ENCODE measurements at regions not wholly inside any gene's neighbourhood (a gene's known extent, or its start where the extent isn't known, plus 50 kb on each side); places are given as distances from the start of the nearest gene placed in this dataset.

DNA sequence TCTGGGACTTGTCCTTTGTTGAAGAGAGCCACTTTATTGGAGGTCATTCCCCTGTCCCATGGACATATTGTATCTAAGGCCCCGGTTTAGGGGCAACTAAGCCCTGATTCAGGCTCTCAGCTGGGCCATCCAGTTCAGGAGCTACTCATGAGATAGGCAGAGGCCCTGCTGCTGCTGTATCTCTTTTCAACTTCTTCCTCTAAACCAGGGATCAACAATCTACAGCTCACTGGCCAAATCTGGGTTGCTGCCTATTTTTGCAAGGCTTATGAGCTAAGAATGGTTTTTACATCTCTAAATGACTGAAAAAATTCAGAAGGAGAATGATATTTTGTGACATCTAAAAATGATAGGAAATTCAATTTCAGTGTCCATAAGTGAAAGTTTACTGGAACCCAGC, 166.8 kb upstream of the GLI3 start:
- ChIA-PET POLR2A (no interaction called here), CTCF (ENCODE audit: low intra/inter-chr PET ratio) (no interaction called here)
- H2AFZ ChIP-seq (ENCODE audit: low read depth, low read length), result no peak overlapping the region
- peaks cover 0 to 4% of the 10 kb centered on the region in 2 experiments; a peak in 1 of 5 replicates for H3K27me3 ChIP-seq (ENCODE audit: control insufficient read depth in 2 of 2, insufficient read depth in 2 of 2, low read length in 2 of 2)
- in situ Hi-C loops (cut with MboI) (no loop called here), intact Hi-C loops (cut with micrococcal nuclease) (no loop called here)
- H3K79me2 ChIP-seq (ENCODE audit: control insufficient read depth, insufficient read depth, low read length), result no peaks in the 10 kb centered on the region
- TF ChIP-seq RFX5 (IDR thresholded peaks at IDR 0.05; ENCODE audit: low read depth, low read length), result no peak
- DNase-seq (ENCODE audit: extremely low read depth in 1 of 4, low spot score in 3 of 4) (no peak), FAIRE-seq (no peak), ATAC-seq (no peak)
- H3K36me3 ChIP-seq (ENCODE audit: control insufficient read depth, insufficient read depth, low read length), result no peaks in the 10 kb centered on the region
- H3K9ac ChIP-seq (ENCODE audit: insufficient read depth in 1 of 2, low read depth in 2 of 2, low read length in 2 of 2), result no peak overlapping the region
- H3K4me1 ChIP-seq (replicated peaks in 1 of 2; ENCODE audit: control insufficient read depth in 2 of 2, insufficient read depth in 2 of 2, low read length in 2 of 2), result no peaks in the 10 kb centered on the region
- H3K27ac ChIP-seq (ENCODE audit: extremely low read depth, low read depth, low read length), result no peak overlapping the region
- no peaks in the 10 kb centered on the region for H3K9me1 ChIP-seq (ENCODE audit: control insufficient read depth, insufficient read depth, low read length)
- H3K4me3 ChIP-seq, result no peak overlapping the region
- 0% methylated on average over 1 of the region's 1 CpG for WGBS (ENCODE audit: insufficient coverage, low coverage, missing lambda C conversion rate)
- no peaks in the 10 kb centered on the region for H3K9me3 ChIP-seq (replicated peaks; ENCODE audit: control insufficient read depth, insufficient read depth, low read depth, low read length)
- H3K4me2 ChIP-seq (ENCODE audit: insufficient read depth, low read length), result no peak overlapping the region
- BruUV-seq (replicated peaks), result no TSS peak
- H4K20me1 ChIP-seq (replicated peaks; ENCODE audit: control insufficient read depth, insufficient read depth, low read length), result no peaks in the 10 kb centered on the region

GRCh38 chr7:42400961-42401360, 164.0 kb upstream of the GLI3 start:
- FAIRE-seq, result no peak
- no peaks in the 10 kb centered on the region for H3K9me3 ChIP-seq (replicated peaks; ENCODE audit: control insufficient read depth, insufficient read depth, low read depth, low read length)
- H3K4me2 ChIP-seq (ENCODE audit: insufficient read depth, low read length), result no peak overlapping the region
- WGBS (ENCODE audit: insufficient coverage, low coverage, missing lambda C conversion rate), result 2% methylated on average over 7 of the region's 7 CpGs
- no peaks in the 10 kb centered on the region for H3K27me3 ChIP-seq (ENCODE audit: control insufficient read depth in 2 of 2, insufficient read depth in 2 of 2, low read length in 2 of 2)
- no peak overlapping the region for H2AFZ ChIP-seq (ENCODE audit: low read depth, low read length)
- no peaks in the 10 kb centered on the region for H4K20me1 ChIP-seq (replicated peaks; ENCODE audit: control insufficient read depth, insufficient read depth, low read length)
- POLR2A ChIA-PET, result no interaction called here
- intact Hi-C loops (cut with micrococcal nuclease), result no loop called here
- DNase-seq (ENCODE audit: extremely low read depth in 1 of 4, low spot score in 3 of 4), result no peak
- H3K36me3 ChIP-seq (ENCODE audit: control insufficient read depth, insufficient read depth, low read length), result no peaks in the 10 kb centered on the region
- CTCF ChIA-PET (ENCODE audit: low intra/inter-chr PET ratio), result no interaction called here
- H3K4me3 ChIP-seq, result no peak overlapping the region
- no TSS peak for BruUV-seq (replicated peaks)
- no peak overlapping the region for H3K9ac ChIP-seq (ENCODE audit: insufficient read depth in 1 of 2, low read depth in 2 of 2, low read length in 2 of 2)
- H3K4me1 ChIP-seq (replicated peaks in 1 of 2; ENCODE audit: control insufficient read depth in 2 of 2, insufficient read depth in 2 of 2, low read length in 2 of 2), result no peaks in the 10 kb centered on the region
- no peak for TF ChIP-seq TRIM24 (IDR thresholded peaks at IDR 0.05)
- no peaks in the 10 kb centered on the region for H3K9me1 ChIP-seq (ENCODE audit: control insufficient read depth, insufficient read depth, low read length)
- H3K27ac ChIP-seq (ENCODE audit: extremely low read depth, low read depth, low read length), result no peak overlapping the region
- in situ Hi-C loops (cut with MboI), result no loop called here
- no peak for ATAC-seq
- H3K79me2 ChIP-seq (ENCODE audit: control insufficient read depth, insufficient read depth, low read length), result no peaks in the 10 kb centered on the region

All from K562 (cell line).